ENCODE measurements at regions not wholly inside any gene's neighbourhood (a gene's known extent, or its start where the extent isn't known, plus 50 kb on each side); places are given as distances from the start of the nearest gene placed in this dataset.
"Not testable (repeated sequence)": the region's sequence is repeated elsewhere in the genome, so short reads cannot be mapped to it uniquely, and the experiment has no call there.

DNA sequence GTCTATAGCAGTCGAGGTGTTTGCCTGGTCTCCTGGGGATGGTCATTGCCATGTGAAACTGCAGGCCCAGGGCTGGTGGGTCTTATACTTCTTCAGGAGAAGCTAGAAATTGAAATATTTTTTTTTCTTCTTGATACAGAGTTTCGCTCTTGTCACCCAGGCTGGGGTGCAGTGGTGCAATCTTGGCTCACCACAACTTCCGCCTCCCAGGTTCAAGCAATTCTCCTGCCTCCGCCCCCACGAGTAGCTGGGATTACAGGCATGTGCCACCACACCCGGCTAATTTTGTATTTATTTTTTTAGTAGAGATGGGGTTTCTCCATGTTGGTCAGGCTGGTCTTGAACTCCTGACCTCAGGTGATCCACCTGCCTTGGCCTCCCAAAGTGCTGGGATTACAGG, 75.6 kb upstream of the MTHFD1L start:
- not testable (repeated sequence) for H2AFZ ChIP-seq (ENCODE audit: low read depth, low read length); H3K36me3 ChIP-seq (ENCODE audit: insufficient read depth, low read length); H3K27me3 ChIP-seq (ENCODE audit: insufficient read depth, low read depth, low read length); H3K27ac ChIP-seq (ENCODE audit: low read length); H3K4me3 ChIP-seq (ENCODE audit: low read length); H3K4me2 ChIP-seq (ENCODE audit: low read length); H4K20me1 ChIP-seq (ENCODE audit: insufficient read depth); H3K79me2 ChIP-seq (replicated peaks; ENCODE audit: insufficient read depth, low read length); H3F3A ChIP-seq (ENCODE audit: insufficient read depth, low read length, poor library complexity, severe bottlenecking); H3K9me3 ChIP-seq (ENCODE audit: low read length); H3K9me2 ChIP-seq (ENCODE audit: insufficient read depth, low read length); H3K9ac ChIP-seq (ENCODE audit: low read length)

DNA sequence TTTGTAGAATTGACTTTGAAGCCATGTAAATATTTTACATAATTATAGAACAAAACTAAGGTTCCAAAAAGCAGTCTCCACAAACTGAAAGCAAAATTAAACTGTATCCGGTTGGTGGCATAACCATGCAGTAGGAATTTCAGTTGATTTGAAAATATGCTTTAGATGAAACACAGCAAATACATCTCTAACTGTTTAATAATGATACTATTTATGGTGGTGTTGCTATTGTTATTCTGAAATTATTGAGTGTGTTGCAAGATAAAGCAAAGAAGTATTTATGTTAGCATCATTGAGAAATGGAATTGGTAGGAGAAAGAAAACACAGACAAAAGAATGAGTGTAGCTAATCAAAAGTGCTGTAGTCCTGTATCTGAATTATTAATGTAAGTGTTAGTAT, 73.8 kb upstream of the MTHFD1L start:
- no peaks in the 10 kb centered on the region for H3K36me3 ChIP-seq (ENCODE audit: insufficient read depth, low read length)
- no peak overlapping the region for H3K4me3 ChIP-seq (ENCODE audit: low read length)
- H3K9me2 ChIP-seq (ENCODE audit: insufficient read depth, low read length): no peaks in the 10 kb centered on the region
- no peak overlapping the region for H3K4me2 ChIP-seq (ENCODE audit: low read length)
- no peak overlapping the region for H3K9ac ChIP-seq (ENCODE audit: low read length)
- no peak overlapping the region for H3K27ac ChIP-seq (ENCODE audit: low read length)
- no peak overlapping the region for H2AFZ ChIP-seq (ENCODE audit: low read depth, low read length)
- H3K79me2 ChIP-seq (replicated peaks; ENCODE audit: insufficient read depth, low read length): no peaks in the 10 kb centered on the region
- no peaks in the 10 kb centered on the region for H4K20me1 ChIP-seq (ENCODE audit: insufficient read depth)
- H3K9me3 ChIP-seq (ENCODE audit: low read length): no peaks in the 10 kb centered on the region
- TF ChIP-seq EP300 (conservative IDR thresholded peaks at IDR 0.05; ENCODE audit: poor library complexity, severe bottlenecking): no peak
- TF ChIP-seq REST (IDR thresholded peaks at IDR 0.05; ENCODE audit: borderline replicate concordance): no peak
- TF ChIP-seq TAF1 (IDR thresholded peaks at IDR 0.05; ENCODE audit: low read depth): no peak
- TF ChIP-seq CTCF (IDR thresholded peaks at IDR 0.05; ENCODE audit: poor library complexity, severe bottlenecking): no peak
- no peak for TF ChIP-seq EZH2 (IDR thresholded peaks at IDR 0.05; ENCODE audit: borderline replicate concordance, insufficient read depth, low read length, poor library complexity, severe bottlenecking)
- TF ChIP-seq SMC3 (conservative IDR thresholded peaks at IDR 0.05; ENCODE audit: poor library complexity): no peak
- no peak for TF ChIP-seq POLR2AphosphoS5 (IDR thresholded peaks at IDR 0.05)
- TF ChIP-seq RAD21 (conservative IDR thresholded peaks at IDR 0.05): no peak
- TF ChIP-seq MXI1 (conservative IDR thresholded peaks at IDR 0.05; ENCODE audit: poor library complexity, severe bottlenecking): no peak
- no peaks in the 10 kb centered on the region for H3K27me3 ChIP-seq (ENCODE audit: insufficient read depth, low read depth, low read length)
- H3F3A ChIP-seq (ENCODE audit: insufficient read depth, low read length, poor library complexity, severe bottlenecking): no peaks in the 10 kb centered on the region

DNA sequence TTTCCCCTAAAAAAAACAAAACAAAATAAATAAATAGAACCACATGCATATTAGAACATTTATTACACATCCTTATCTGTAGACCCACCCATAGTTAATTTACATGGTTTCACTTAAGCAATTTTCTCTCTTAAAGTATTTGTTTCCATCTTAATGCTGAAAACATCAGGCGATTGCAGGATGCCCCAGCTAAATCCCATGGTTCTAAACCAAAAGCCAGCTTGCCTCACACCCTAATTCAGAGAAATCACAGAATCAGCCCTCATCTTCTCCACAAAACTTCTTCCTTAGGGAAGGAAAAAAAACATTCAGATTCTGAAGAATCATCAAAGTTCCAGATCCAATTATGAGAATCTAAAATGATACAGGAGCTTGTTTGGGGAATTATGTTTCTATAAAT, 67.6 kb upstream of the MTHFD1L start:
- Histone ChIP-seq H3K27ac (ENCODE audit: low read length) (no peak overlapping the region), H3K9me2 (ENCODE audit: insufficient read depth, low read length) (no peaks in the 10 kb centered on the region), H3K9me3 (ENCODE audit: low read length) (no peaks in the 10 kb centered on the region), H3K4me3 (ENCODE audit: low read length) (no peak overlapping the region), H3K27me3 (ENCODE audit: insufficient read depth, low read depth, low read length) (no peaks in the 10 kb centered on the region), H3K79me2 (replicated peaks; ENCODE audit: insufficient read depth, low read length) (no peaks in the 10 kb centered on the region), H3K36me3 (ENCODE audit: insufficient read depth, low read length) (no peaks in the 10 kb centered on the region), H3K4me2 (ENCODE audit: low read length) (no peak overlapping the region), H3K9ac (ENCODE audit: low read length) (no peak overlapping the region), H4K20me1 (ENCODE audit: insufficient read depth) (no peaks in the 10 kb centered on the region), H3F3A (ENCODE audit: insufficient read depth, low read length, poor library complexity, severe bottlenecking) (no peaks in the 10 kb centered on the region), H2AFZ (ENCODE audit: low read depth, low read length) (no peak overlapping the region)
- no peak for TF ChIP-seq POLR2AphosphoS5 (IDR thresholded peaks at IDR 0.05)
- no peak for TF ChIP-seq TAF1 (IDR thresholded peaks at IDR 0.05; ENCODE audit: low read depth)
- no peak for TF ChIP-seq REST (IDR thresholded peaks at IDR 0.05; ENCODE audit: borderline replicate concordance)

All from neural cell (in vitro differentiated cells).